Thoracic aorta (tissue), 2 donors: ENCODE measurements at regions not wholly inside any gene's neighbourhood (a gene's known extent, or its start where the extent isn't known, plus 50 kb on each side); places are given as distances from the start of the nearest gene placed in this dataset.

Experiments used
- ATAC-seq: fragments of 150-250 bp; one replicate; pipeline ENCODE4 v1.8.0; 2017; ENCODE audit warnings: low read depth; ENCODE audit not compliant: insufficient number of reproducible peaks, low FRiP score
- DNase-seq: peaks from one replicate; pipeline ENCODE4 v3.0.0-alpha.2; 2020; ENCODE audit warnings: low spot score
- H3K27ac ChIP-seq, 2 donors: fragments of 200-600 bp; sonication (generic); 1 replicate in 1 of 2; 2 replicates in 1 of 2; pipeline ENCODE4 v1.5.1; 2016; ENCODE audit warnings: mild to moderate bottlenecking in 2 of 2, moderate library complexity in 2 of 2
- H3K27me3 ChIP-seq: fragments of 200-600 bp; sonication (generic); replicated peaks from 2 replicates; pipeline ENCODE4 v1.6.0; 2016; ENCODE audit warnings: mild to moderate bottlenecking; ENCODE audit not compliant: insufficient read depth
- H3K36me3 ChIP-seq: fragments of 200-600 bp; sonication (generic); one replicate; pipeline ENCODE4 v1.5.1; 2016
- H3K4me1 ChIP-seq, 2 donors: fragments of 200-600 bp; sonication (generic); 1 replicate in 1 of 2; 2 replicates in 1 of 2; pipeline versions ENCODE4 v1.5.1 to v1.6.0; 2016; ENCODE audit warnings: low read depth in 2 of 2, mild to moderate bottlenecking in 1 of 2; ENCODE audit not compliant: control insufficient read depth in 1 of 2
- H3K4me3 ChIP-seq: fragments of 200-600 bp; sonication (generic); 2 replicates; pipeline ENCODE4 v1.5.1; 2016; ENCODE audit warnings: mild to moderate bottlenecking
- H3K9me3 ChIP-seq: fragments of 200-600 bp; sonication (generic); 2 replicates; pipeline ENCODE4 v1.5.1; 2016
- TF ChIP-seq, protein P1 (sequence below): fragments of 200-600 bp; sonication (generic); IDR thresholded peaks from one replicate; pipeline ENCODE4 v1.5.1; 2019; ENCODE audit warnings: antibody characterized with exemption

DNA sequence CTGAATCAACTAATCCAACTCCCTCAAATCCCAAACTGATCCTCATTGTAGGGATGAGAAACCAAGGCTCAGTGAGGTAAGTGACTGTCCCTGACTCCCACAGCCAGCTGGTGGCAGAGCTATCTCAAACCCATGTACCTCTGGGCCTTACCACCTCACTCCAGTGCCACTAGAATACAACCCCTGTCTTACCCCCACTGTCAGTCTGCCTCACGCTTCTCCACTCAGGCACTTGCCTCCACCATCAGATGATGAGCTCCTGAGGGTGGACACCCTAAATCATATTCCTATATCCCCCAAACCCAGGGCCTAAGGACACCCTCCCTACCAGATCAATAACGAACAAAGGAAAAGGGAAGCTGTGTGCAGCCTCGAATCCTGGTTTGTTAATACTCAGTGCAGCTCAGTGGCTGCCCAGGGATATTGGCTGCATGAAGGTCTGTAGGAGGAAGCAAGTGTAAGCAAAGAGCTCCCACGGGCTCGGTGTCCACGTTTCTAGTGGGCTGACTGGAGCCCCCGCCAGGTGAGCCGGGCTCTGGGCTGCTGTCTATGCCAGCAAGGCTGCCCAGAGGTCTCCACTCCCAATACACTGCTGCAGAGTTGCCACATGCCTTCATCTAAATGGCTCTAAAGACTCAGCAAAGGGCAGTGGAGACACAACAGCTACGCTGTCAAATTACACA, 533.4 kb downstream of the MATN1 start:
- peaks cover 0 to 5% of the 10 kb centered on the region in 2 donors for H3K4me1 ChIP-seq
- ATAC-seq (no peak), DNase-seq (no peak)
- H3K27me3 ChIP-seq = no peaks in the 10 kb centered on the region
- no peaks in the 10 kb centered on the region for H3K9me3 ChIP-seq
- TF ChIP-seq, protein P1, sequence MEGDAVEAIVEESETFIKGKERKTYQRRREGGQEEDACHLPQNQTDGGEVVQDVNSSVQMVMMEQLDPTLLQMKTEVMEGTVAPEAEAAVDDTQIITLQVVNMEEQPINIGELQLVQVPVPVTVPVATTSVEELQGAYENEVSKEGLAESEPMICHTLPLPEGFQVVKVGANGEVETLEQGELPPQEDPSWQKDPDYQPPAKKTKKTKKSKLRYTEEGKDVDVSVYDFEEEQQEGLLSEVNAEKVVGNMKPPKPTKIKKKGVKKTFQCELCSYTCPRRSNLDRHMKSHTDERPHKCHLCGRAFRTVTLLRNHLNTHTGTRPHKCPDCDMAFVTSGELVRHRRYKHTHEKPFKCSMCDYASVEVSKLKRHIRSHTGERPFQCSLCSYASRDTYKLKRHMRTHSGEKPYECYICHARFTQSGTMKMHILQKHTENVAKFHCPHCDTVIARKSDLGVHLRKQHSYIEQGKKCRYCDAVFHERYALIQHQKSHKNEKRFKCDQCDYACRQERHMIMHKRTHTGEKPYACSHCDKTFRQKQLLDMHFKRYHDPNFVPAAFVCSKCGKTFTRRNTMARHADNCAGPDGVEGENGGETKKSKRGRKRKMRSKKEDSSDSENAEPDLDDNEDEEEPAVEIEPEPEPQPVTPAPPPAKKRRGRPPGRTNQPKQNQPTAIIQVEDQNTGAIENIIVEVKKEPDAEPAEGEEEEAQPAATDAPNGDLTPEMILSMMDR = no peak
- no peak overlapping the region for H3K27ac ChIP-seq
- no peak overlapping the region for H3K4me3 ChIP-seq
- no peaks in the 10 kb centered on the region for H3K36me3 ChIP-seq

DNA sequence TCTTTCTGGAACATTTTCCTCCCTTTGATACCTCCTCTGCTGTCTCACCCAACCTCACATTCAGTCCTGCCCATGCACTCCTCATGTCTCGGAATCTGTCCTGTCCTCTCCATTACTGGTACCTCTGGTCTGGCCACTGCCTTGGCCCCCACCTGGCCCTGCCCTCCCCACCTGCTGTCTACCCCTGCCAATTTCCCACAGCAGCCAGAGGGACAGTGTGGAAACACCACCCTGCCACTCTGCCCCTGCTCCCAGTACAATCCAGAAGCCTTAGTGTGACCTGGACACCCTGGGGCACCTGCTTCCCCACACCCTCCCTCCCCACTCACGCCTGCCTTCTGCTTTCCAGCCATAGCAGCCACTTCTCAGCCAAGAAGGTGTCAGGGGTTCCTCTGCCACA, 534.4 kb downstream of the MATN1 start:
- TF ChIP-seq, protein P1 = no peak
- ATAC-seq (no peak), DNase-seq (no peak)
- H3K9me3 ChIP-seq = no peaks in the 10 kb centered on the region
- H3K4me3 ChIP-seq = no peak overlapping the region
- peaks cover 0 to 5% of the 10 kb centered on the region in 2 donors for H3K4me1 ChIP-seq
- no peaks in the 10 kb centered on the region for H3K27me3 ChIP-seq
- no peaks in the 10 kb centered on the region for H3K36me3 ChIP-seq
- H3K27ac ChIP-seq = no peak overlapping the region

DNA sequence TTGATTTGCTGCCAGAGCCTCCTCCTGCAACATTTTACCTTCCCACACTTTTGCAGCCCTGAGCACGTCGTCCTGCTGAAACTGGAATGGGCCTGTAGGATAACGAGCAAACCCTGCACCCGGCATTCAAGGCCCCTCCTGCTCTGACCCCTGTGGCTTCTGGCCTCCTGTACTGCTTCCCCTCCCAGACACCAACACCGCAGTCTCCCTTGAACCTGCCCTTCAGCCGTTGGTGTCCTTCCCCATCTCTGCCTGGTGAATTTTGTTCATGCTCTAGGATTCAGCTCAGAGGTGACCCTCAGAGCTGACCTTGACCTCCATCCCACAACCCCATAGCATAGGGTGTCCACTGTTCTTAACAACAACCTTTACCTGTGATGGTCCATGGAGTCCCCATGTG, 535.1 kb downstream of the MATN1 start:
- TF ChIP-seq, protein P1 = no peak
- ATAC-seq = no peak
- Histone ChIP-seq H3K27ac (no peak overlapping the region), H3K4me1 (peaks cover 0 to 5% of the 10 kb centered on the region in 2 donors), H3K36me3 (no peaks in the 10 kb centered on the region), H3K4me3 (no peak overlapping the region), H3K27me3 (no peaks in the 10 kb centered on the region), H3K9me3 (no peaks in the 10 kb centered on the region)
- DNase-seq = no peak

DNA sequence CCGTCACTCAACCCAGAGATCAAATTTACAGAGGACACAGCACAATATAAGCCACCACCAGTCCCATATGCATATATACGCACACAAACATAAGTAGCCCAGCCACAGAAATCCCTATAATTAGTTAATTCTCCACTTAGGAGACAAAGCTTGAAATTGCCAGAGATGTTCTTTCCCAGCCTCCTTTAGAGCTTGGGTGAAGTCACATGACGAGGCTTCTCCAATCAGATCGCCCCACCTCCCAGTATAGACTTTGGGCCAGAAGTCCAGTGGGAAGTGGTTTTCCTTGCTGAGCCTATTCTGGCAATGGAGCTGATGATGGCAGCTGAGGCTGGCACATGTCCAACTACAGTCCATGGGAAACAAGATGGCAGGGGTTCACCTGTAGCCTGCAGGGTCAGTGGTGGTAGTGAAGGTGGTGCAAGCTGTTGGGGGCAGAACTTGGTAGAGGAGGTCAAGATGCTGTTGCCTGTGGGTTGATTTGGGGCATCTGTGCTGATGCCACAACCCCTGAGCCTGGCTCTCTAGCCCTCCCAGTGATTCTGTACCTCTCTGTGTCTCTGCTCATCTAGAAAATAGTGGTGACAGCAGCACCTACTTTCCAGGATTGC, 535.9 kb downstream of the MATN1 start:
- no peaks in the 10 kb centered on the region for H3K36me3 ChIP-seq
- no peak overlapping the region for H3K4me3 ChIP-seq
- H3K27ac ChIP-seq = no peak overlapping the region
- H3K4me1 ChIP-seq = peaks cover 0 to 5% of the 10 kb centered on the region in 2 donors
- no peaks in the 10 kb centered on the region for H3K9me3 ChIP-seq
- TF ChIP-seq, protein P1 = no peak
- no peaks in the 10 kb centered on the region for H3K27me3 ChIP-seq
- ATAC-seq = no peak
- DNase-seq = no peak

DNA sequence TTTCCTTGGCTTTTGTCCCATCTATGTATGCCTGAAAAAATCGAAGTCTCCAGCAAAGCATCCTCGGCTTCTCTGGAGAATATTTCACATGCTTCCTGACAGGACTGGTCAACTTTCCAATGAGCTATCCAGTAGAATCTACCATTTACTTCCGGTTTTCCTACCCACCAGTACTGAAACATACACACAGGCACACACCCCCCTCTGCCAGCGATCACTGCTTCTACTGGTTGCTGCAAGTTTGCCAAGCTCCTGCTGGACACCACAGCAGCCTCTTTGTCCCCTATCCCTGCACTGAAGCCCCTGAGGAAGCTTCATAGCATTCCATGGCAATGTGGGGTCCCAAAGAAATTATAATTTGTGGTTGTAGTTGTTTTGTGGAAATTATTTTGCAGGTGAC, 536.8 kb downstream of the MATN1 start:
- Histone ChIP-seq H3K36me3 (no peaks in the 10 kb centered on the region), H3K4me3 (no peak overlapping the region), H3K9me3 (no peaks in the 10 kb centered on the region), H3K27ac (no peak overlapping the region), H3K27me3 (no peaks in the 10 kb centered on the region), H3K4me1 (peaks cover 0 to 5% of the 10 kb centered on the region in 2 donors)
- TF ChIP-seq, protein P1 = no peak
- ATAC-seq (no peak), DNase-seq (no peak)
